Keratinocyte (primary cell): ENCODE measurements at regions not wholly inside any gene's neighbourhood (a gene's known extent, or its start where the extent isn't known, plus 50 kb on each side); places are given as distances from the start of the nearest gene placed in this dataset.

Experiments
- DNase-seq: peaks from one replicate; pipeline ENCODE4 v3.0.0-alpha.2; 2011; ENCODE audit warnings: low read depth, missing footprints, low spot score
- FAIRE-seq: peaks from 2 replicates; lab custom pipeline; 2011; peaks lifted over from hg19 to GRCh38; lab: Jason Lieb, UNC
- H2AFZ ChIP-seq: 2 replicates; pipeline ENCODE4 v1.6.0; 2012; ENCODE audit warnings: low read length, control low read depth, inconsistent platforms; ENCODE audit not compliant: control insufficient read depth
- H3K27ac ChIP-seq: 2 replicates; pipeline ENCODE4 v1.5.1; 2011; ENCODE audit warnings: low read length; ENCODE audit not compliant: control insufficient read depth, insufficient read depth
- H3K27me3 ChIP-seq: 3 replicates; pipeline ENCODE4 v1.6.0; 2011; ENCODE audit warnings: low read length; ENCODE audit not compliant: control insufficient read depth, insufficient read depth; ENCODE audit errors: extremely low read depth
- H3K36me3 ChIP-seq, 2 experiments: 2 replicates in 1 of 2; 3 replicates in 1 of 2; pipeline ENCODE4 v1.5.1; 2011; ENCODE audit warnings: low read length in 2 of 2, mild to moderate bottlenecking in 1 of 2; ENCODE audit not compliant: control insufficient read depth in 2 of 2, insufficient read depth in 2 of 2; ENCODE audit errors: extremely low read depth in 1 of 2
- H3K4me1 ChIP-seq: 3 replicates; pipeline ENCODE4 v1.5.1; 2011; ENCODE audit warnings: low read length; ENCODE audit not compliant: control insufficient read depth, insufficient read depth; ENCODE audit errors: extremely low read depth
- H3K4me2 ChIP-seq: 3 replicates; pipeline ENCODE4 v1.6.0; 2011; ENCODE audit warnings: low read depth, low read length; ENCODE audit not compliant: control insufficient read depth, insufficient read depth; ENCODE audit errors: extremely low read depth
- H3K4me3 ChIP-seq, 3 experiments: fragments of 200-600 bp in 1 of 3; sonication (generic) in 1 of 3; 2 replicates in 2 of 3; 3 replicates in 1 of 3; pipeline ENCODE4 v1.5.1; 2011 to 2016; ENCODE audit warnings: low read length in 3 of 3, mild to moderate bottlenecking in 3 of 3, control low read depth in 2 of 3, inconsistent platforms in 1 of 3, low read depth in 1 of 3, mixed read lengths in 1 of 3, mixed run types in 1 of 3, moderate library complexity in 1 of 3; ENCODE audit not compliant: control insufficient read depth in 2 of 3, insufficient read depth in 2 of 3; ENCODE audit errors: extremely low read depth in 1 of 3
- H3K79me2 ChIP-seq: 2 replicates; pipeline ENCODE4 v1.6.0; 2012; ENCODE audit warnings: low read length; ENCODE audit not compliant: control insufficient read depth, insufficient read depth
- H3K9ac ChIP-seq: 3 replicates; pipeline ENCODE4 v1.6.0; 2011; ENCODE audit warnings: low read length; ENCODE audit not compliant: control insufficient read depth, insufficient read depth; ENCODE audit errors: extremely low read depth
- H3K9me1 ChIP-seq: 3 replicates; pipeline ENCODE4 v1.6.0; 2011; ENCODE audit warnings: low read length; ENCODE audit not compliant: control insufficient read depth, insufficient read depth; ENCODE audit errors: extremely low read depth
- H3K9me3 ChIP-seq: 2 replicates; pipeline ENCODE4 v1.5.1; 2012; ENCODE audit warnings: low read depth, low read length; ENCODE audit not compliant: control insufficient read depth
- H4K20me1 ChIP-seq: 3 replicates; pipeline ENCODE4 v1.6.0; 2011; ENCODE audit warnings: low read length; ENCODE audit not compliant: control insufficient read depth, insufficient read depth; ENCODE audit errors: extremely low read depth
- CTCF ChIP-seq, 3 experiments: IDR thresholded peaks in 1 of 3; conservative IDR thresholded peaks in 1 of 3; optimal IDR thresholded peaks in 1 of 3; 2 replicates in 2 of 3; 3 replicates in 1 of 3; pipeline versions ENCODE3 to v1.5.1; 2011; ENCODE audit warnings: low read length in 3 of 3, mild to moderate bottlenecking in 3 of 3, moderate library complexity in 2 of 3, control low read depth in 1 of 3, inconsistent platforms in 1 of 3; ENCODE audit not compliant: insufficient read depth in 2 of 3; ENCODE audit errors: extremely low read depth in 1 of 3
- EZH2 ChIP-seq: IDR thresholded peaks from one replicate; pipeline ENCODE4 v1.6.1; 2012; ENCODE audit warnings: inconsistent platforms, mild to moderate bottlenecking, low read length, moderate library complexity
- dilution Hi-C: fragments of 300-500 bp; cut with MboI; formaldehyde crosslinking; loops from one replicate; pipeline ENCODE4 v1.7.0; 2020; ENCODE audit warnings: low sequenced_read_pairs; ENCODE audit not compliant: extremely low pct_ligation_motif_present

- no peak overlapping the region for H3K27ac ChIP-seq
- no peak overlapping the region for H3K9ac ChIP-seq
- DNase-seq = no peak
- no peaks in the 10 kb centered on the region for H3K79me2 ChIP-seq
- dilution Hi-C loops = no loop called here
- no peak overlapping the region for H3K4me3 ChIP-seq
- no peak for FAIRE-seq
- H3K4me2 ChIP-seq = no peak overlapping the region
- no peaks in the 10 kb centered on the region for H3K27me3 ChIP-seq
- no peaks in the 10 kb centered on the region for H3K9me3 ChIP-seq
- no peak overlapping the region for H2AFZ ChIP-seq
- H3K4me1 ChIP-seq = peaks cover 13% of the 10 kb centered on the region
- no peaks in the 10 kb centered on the region for H3K9me1 ChIP-seq
- H4K20me1 ChIP-seq = no peaks in the 10 kb centered on the region
- no peaks in the 10 kb centered on the region for H3K36me3 ChIP-seq
- TF ChIP-seq EZH2 (no peak), CTCF (optimal IDR thresholded peaks at IDR 0.05 in 1 of 3, IDR thresholded peaks at IDR 0.05 in 1 of 3, conservative IDR thresholded peaks at IDR 0.05 in 1 of 3; ENCODE audit: extremely low read depth in 1 of 3, insufficient read depth in 2 of 3, low read length in 3 of 3) (no peak)
Observed at GRCh38 chr18:49662506-49662905, 100.6 kb downstream of the LIPG start.

- no peak for TF ChIP-seq EZH2
- no peak overlapping the region for H3K9ac ChIP-seq
- H4K20me1 ChIP-seq = no peaks in the 10 kb centered on the region
- H2AFZ ChIP-seq = no peak overlapping the region
- no peak overlapping the region for H3K4me3 ChIP-seq
- H3K36me3 ChIP-seq = no peaks in the 10 kb centered on the region
- H3K9me3 ChIP-seq = no peaks in the 10 kb centered on the region
- H3K9me1 ChIP-seq = no peaks in the 10 kb centered on the region
- DNase-seq (no peak), FAIRE-seq (no peak)
- H3K4me2 ChIP-seq = no peak overlapping the region
- H3K79me2 ChIP-seq = no peaks in the 10 kb centered on the region
- no peaks in the 10 kb centered on the region for H3K27me3 ChIP-seq
- dilution Hi-C loops = no loop called here
- peaks cover 16% of the 10 kb centered on the region for H3K4me1 ChIP-seq
- H3K27ac ChIP-seq = no peak overlapping the region
Observed at GRCh38 chr18:49658823-49659404, 97.1 kb downstream of the LIPG start.
